Liver (tissue), 3 donors: ENCODE measurements at regions not wholly inside any gene's neighbourhood (a gene's known extent, or its start where the extent isn't known, plus 50 kb on each side); places are given as distances from the start of the nearest gene placed in this dataset.

Experiments used
- ATF3 ChIP-seq: IDR thresholded peaks from 2 replicates; pipeline ENCODE4 v1.6.1; 2016; ENCODE audit warnings: antibody characterized with exemption
- EGR1 ChIP-seq, 2 donors: IDR thresholded peaks; 2 replicates each; pipeline ENCODE4 v1.6.1; 2016 to 2018; ENCODE audit warnings: antibody characterized with exemption in 2 of 2, low read depth in 2 of 2
- FOXA1 ChIP-seq: IDR thresholded peaks from 2 replicates; pipeline ENCODE4 v1.6.1; 2016; ENCODE audit warnings: antibody characterized with exemption
- GABPA ChIP-seq, 2 donors: IDR thresholded peaks in 1 of 2; conservative IDR thresholded peaks in 1 of 2; 2 replicates each; pipeline ENCODE4 v1.6.1; 2016; ENCODE audit warnings: antibody characterized with exemption in 2 of 2, mild to moderate bottlenecking in 1 of 2, moderate library complexity in 1 of 2
- JUND ChIP-seq, 2 donors: IDR thresholded peaks; 2 replicates each; pipeline ENCODE4 v1.6.1; 2016; ENCODE audit warnings: antibody characterized with exemption in 2 of 2
- MAX ChIP-seq: IDR thresholded peaks from 2 replicates; pipeline ENCODE4 v1.6.1; 2016; ENCODE audit warnings: antibody characterized with exemption
- RAD21 ChIP-seq, 2 donors: IDR thresholded peaks; 2 replicates each; pipeline ENCODE4 v1.6.1; 2016; ENCODE audit warnings: antibody characterized with exemption in 2 of 2, mild to moderate bottlenecking in 2 of 2
- SP1 ChIP-seq: IDR thresholded peaks from 2 replicates; pipeline ENCODE4 v1.6.1; 2018; ENCODE audit warnings: antibody characterized with exemption, mild to moderate bottlenecking
- YY1 ChIP-seq: IDR thresholded peaks from 2 replicates; pipeline ENCODE4 v1.6.1; 2016; ENCODE audit warnings: antibody characterized with exemption, mild to moderate bottlenecking
- TF ChIP-seq, protein P1 (sequence below): IDR thresholded peaks from 2 replicates; pipeline ENCODE4 v1.6.1; 2016; ENCODE audit warnings: antibody characterized with exemption, mild to moderate bottlenecking
- TF ChIP-seq, protein P2 (sequence below): fragments of 150-350 bp; IDR thresholded peaks from 2 replicates; pipeline ENCODE4 v1.5.1; 2017; ENCODE audit warnings: improper control_type of control experiment, low read depth, low read length; ENCODE audit not compliant: missing input control
- TF ChIP-seq, protein P3 (sequence below): IDR thresholded peaks from 2 replicates; pipeline ENCODE4 v1.6.1; 2016; ENCODE audit warnings: antibody characterized with exemption
- donor health status: healthy.
- donor health status: healthy.

DNA sequence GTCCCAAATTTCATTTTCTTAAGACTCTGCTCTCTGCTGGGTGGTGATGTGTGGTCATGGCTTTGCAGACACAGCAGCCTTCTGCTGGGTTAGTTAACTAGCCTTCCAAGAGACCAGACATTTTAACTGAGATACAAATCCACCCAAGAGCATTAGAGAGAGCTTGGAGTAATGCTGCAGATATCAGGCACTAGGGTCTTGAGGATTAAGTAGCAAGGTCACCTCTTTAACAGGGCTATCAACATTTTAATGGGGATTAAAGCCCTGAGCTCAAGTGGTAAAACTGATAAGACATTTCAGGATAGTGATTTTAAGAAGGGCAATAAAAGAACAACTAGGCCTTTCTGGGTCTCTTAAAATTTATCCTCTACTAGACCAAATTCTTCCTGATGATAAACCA lies 461.2 kb downstream of the MEIS1 start:
- TF ChIP-seq JUND (IDR thresholded peaks at IDR 0.05) (no peak), ATF3 (no peak), SP1 (no peak), YY1 (no peak), EGR1 (IDR thresholded peaks at IDR 0.05; ENCODE audit: low read depth in 2 of 2) (no peak), FOXA1 (no peak), RAD21 (IDR thresholded peaks at IDR 0.05) (no peak), GABPA (IDR thresholded peaks at IDR 0.05 in 1 of 2, conservative IDR thresholded peaks at IDR 0.05 in 1 of 2) (no peak), MAX (no peak)
- TF ChIP-seq, protein P1, sequence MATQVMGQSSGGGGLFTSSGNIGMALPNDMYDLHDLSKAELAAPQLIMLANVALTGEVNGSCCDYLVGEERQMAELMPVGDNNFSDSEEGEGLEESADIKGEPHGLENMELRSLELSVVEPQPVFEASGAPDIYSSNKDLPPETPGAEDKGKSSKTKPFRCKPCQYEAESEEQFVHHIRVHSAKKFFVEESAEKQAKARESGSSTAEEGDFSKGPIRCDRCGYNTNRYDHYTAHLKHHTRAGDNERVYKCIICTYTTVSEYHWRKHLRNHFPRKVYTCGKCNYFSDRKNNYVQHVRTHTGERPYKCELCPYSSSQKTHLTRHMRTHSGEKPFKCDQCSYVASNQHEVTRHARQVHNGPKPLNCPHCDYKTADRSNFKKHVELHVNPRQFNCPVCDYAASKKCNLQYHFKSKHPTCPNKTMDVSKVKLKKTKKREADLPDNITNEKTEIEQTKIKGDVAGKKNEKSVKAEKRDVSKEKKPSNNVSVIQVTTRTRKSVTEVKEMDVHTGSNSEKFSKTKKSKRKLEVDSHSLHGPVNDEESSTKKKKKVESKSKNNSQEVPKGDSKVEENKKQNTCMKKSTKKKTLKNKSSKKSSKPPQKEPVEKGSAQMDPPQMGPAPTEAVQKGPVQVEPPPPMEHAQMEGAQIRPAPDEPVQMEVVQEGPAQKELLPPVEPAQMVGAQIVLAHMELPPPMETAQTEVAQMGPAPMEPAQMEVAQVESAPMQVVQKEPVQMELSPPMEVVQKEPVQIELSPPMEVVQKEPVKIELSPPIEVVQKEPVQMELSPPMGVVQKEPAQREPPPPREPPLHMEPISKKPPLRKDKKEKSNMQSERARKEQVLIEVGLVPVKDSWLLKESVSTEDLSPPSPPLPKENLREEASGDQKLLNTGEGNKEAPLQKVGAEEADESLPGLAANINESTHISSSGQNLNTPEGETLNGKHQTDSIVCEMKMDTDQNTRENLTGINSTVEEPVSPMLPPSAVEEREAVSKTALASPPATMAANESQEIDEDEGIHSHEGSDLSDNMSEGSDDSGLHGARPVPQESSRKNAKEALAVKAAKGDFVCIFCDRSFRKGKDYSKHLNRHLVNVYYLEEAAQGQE = no peak
- TF ChIP-seq, protein P2, sequence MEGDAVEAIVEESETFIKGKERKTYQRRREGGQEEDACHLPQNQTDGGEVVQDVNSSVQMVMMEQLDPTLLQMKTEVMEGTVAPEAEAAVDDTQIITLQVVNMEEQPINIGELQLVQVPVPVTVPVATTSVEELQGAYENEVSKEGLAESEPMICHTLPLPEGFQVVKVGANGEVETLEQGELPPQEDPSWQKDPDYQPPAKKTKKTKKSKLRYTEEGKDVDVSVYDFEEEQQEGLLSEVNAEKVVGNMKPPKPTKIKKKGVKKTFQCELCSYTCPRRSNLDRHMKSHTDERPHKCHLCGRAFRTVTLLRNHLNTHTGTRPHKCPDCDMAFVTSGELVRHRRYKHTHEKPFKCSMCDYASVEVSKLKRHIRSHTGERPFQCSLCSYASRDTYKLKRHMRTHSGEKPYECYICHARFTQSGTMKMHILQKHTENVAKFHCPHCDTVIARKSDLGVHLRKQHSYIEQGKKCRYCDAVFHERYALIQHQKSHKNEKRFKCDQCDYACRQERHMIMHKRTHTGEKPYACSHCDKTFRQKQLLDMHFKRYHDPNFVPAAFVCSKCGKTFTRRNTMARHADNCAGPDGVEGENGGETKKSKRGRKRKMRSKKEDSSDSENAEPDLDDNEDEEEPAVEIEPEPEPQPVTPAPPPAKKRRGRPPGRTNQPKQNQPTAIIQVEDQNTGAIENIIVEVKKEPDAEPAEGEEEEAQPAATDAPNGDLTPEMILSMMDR = no peak
- TF ChIP-seq, protein P3, sequence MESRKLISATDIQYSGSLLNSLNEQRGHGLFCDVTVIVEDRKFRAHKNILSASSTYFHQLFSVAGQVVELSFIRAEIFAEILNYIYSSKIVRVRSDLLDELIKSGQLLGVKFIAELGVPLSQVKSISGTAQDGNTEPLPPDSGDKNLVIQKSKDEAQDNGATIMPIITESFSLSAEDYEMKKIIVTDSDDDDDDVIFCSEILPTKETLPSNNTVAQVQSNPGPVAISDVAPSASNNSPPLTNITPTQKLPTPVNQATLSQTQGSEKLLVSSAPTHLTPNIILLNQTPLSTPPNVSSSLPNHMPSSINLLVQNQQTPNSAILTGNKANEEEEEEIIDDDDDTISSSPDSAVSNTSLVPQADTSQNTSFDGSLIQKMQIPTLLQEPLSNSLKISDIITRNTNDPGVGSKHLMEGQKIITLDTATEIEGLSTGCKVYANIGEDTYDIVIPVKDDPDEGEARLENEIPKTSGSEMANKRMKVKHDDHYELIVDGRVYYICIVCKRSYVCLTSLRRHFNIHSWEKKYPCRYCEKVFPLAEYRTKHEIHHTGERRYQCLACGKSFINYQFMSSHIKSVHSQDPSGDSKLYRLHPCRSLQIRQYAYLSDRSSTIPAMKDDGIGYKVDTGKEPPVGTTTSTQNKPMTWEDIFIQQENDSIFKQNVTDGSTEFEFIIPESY = no peak
